ENCODE measurements at regions not wholly inside any gene's neighbourhood (a gene's known extent, or its start where the extent isn't known, plus 50 kb on each side); places are given as distances from the start of the nearest gene placed in this dataset.
"Not testable (repeated sequence)": the region's sequence is repeated elsewhere in the genome, so short reads cannot be mapped to it uniquely, and the experiment has no call there.

DNA sequence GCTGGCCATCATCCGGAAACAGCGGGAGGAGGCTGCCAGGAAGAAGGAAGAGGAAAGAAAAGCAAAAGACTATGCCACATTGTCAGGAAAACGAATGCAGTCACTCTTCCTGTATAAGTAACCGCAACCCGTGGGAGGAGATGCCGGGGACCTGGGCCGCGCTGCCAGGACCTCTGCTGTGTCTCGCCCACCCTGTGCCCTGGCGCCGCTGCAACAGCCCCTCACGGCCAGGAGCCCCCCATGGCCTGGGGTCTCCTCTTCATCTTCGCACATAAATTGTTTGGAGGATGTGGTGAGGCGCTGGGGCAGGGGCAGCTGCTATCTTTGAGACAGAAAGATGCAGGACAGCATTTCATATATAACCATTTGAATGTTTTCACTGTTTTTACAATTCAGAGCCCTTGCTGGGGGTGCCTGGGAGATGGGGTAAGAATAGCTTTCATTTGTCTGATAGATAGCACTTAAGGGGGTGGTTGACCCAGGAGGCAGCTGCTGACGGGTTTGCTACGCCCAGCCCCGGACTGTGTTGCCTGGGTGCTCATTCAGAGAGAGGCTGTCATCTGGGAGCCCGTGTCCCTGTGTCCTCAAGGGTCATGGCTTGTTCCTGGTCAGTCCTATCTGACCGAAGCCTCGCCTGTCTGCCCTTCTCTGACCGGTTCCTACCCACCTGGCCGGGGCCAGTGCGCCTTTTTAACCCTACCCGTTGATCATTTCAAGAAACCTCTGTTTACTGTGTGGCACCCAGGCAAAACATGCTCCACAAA is 1067.7 kb upstream of the COX7C start:
- Histone ChIP-seq H3K4me1 (ENCODE audit: control insufficient read depth in 4 of 4, insufficient read depth in 4 of 4, low read length in 3 of 4) (no peaks in the 10 kb centered on the region), H3K27me3 (ENCODE audit: control insufficient read depth in 4 of 4, insufficient read depth in 4 of 4, low read length in 3 of 4) (no peaks in the 10 kb centered on the region), H3K4me3 (ENCODE audit: low read depth in 1 of 3, low read length in 3 of 3) (no peak overlapping the region), H3K36me3 (ENCODE audit: control insufficient read depth in 4 of 4, insufficient read depth in 3 of 4, low read depth in 1 of 4, low read length in 3 of 4) (no peaks in the 10 kb centered on the region), H3K9ac (ENCODE audit: low read depth in 1 of 2, low read length in 2 of 2) (no peak overlapping the region), H3K27ac (ENCODE audit: low read depth in 1 of 2, low read length in 2 of 2) (no peak overlapping the region), H3K9me3 (ENCODE audit: control insufficient read depth in 4 of 4, low read length in 3 of 4) (peaks cover 0 to 12% (median 4%) of the 10 kb centered on the region in 4 donors)
- no peak for TF ChIP-seq HNF4G (IDR thresholded peaks at IDR 0.05)
- TF ChIP-seq RXRA (IDR thresholded peaks at IDR 0.05) = no peak
- 92% methylated on average over 24 of the region's 24 CpGs for WGBS
- no peak for DNase-seq (ENCODE audit: low spot score)

DNA sequence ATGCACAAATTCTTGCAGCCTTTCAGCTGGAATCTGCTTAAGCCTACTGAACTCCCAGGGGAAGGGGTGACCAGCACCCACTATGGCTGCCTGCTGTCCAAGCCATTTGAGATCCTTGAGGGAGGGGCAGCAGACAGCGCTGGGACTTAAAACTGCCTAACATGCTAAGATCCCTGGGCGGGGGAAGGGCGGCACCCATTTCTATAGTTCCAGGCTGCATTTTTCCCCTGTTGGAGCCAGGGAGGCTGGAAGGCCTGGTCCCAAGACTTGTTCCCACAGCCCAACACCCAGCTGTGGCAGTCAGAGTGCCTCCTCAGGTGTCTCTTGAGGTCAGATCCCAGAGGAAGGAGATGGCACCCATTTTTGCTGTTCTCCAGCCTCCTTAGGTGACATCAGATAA is 1061.3 kb upstream of the COX7C start:
- H3K9me3 ChIP-seq (ENCODE audit: control insufficient read depth in 4 of 4, low read length in 3 of 4) = peaks cover 0 to 16% (median 4%) of the 10 kb centered on the region in 4 donors
- TF ChIP-seq, protein P1, sequence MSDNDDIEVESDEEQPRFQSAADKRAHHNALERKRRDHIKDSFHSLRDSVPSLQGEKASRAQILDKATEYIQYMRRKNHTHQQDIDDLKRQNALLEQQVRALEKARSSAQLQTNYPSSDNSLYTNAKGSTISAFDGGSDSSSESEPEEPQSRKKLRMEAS (IDR thresholded peaks at IDR 0.05) = no peak
- TF ChIP-seq, protein P2, sequence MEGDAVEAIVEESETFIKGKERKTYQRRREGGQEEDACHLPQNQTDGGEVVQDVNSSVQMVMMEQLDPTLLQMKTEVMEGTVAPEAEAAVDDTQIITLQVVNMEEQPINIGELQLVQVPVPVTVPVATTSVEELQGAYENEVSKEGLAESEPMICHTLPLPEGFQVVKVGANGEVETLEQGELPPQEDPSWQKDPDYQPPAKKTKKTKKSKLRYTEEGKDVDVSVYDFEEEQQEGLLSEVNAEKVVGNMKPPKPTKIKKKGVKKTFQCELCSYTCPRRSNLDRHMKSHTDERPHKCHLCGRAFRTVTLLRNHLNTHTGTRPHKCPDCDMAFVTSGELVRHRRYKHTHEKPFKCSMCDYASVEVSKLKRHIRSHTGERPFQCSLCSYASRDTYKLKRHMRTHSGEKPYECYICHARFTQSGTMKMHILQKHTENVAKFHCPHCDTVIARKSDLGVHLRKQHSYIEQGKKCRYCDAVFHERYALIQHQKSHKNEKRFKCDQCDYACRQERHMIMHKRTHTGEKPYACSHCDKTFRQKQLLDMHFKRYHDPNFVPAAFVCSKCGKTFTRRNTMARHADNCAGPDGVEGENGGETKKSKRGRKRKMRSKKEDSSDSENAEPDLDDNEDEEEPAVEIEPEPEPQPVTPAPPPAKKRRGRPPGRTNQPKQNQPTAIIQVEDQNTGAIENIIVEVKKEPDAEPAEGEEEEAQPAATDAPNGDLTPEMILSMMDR (IDR thresholded peaks at IDR 0.05; ENCODE audit: low read depth, low read length, missing input control) = no peak
- no peak for TF ChIP-seq HNF4G (IDR thresholded peaks at IDR 0.05)
- TF ChIP-seq GABPA (IDR thresholded peaks at IDR 0.05 in 1 of 2, conservative IDR thresholded peaks at IDR 0.05 in 1 of 2) = no peak
- H3K27me3 ChIP-seq (ENCODE audit: control insufficient read depth in 4 of 4, insufficient read depth in 4 of 4, low read length in 3 of 4) = no peaks in the 10 kb centered on the region
- H3K4me1 ChIP-seq (ENCODE audit: control insufficient read depth in 4 of 4, insufficient read depth in 4 of 4, low read length in 3 of 4) = no peaks in the 10 kb centered on the region
- no peak for DNase-seq (ENCODE audit: low spot score)
- H3K27ac ChIP-seq (ENCODE audit: low read depth in 1 of 2, low read length in 2 of 2) = no peak overlapping the region
- 98% methylated on average over 3 of the region's 3 CpGs for WGBS
- no peak overlapping the region for H3K4me3 ChIP-seq (ENCODE audit: low read depth in 1 of 3, low read length in 3 of 3)
- no peaks in the 10 kb centered on the region for H3K36me3 ChIP-seq (ENCODE audit: control insufficient read depth in 4 of 4, insufficient read depth in 3 of 4, low read depth in 1 of 4, low read length in 3 of 4)
- H3K9ac ChIP-seq (ENCODE audit: low read depth in 1 of 2, low read length in 2 of 2) = no peak overlapping the region

DNA sequence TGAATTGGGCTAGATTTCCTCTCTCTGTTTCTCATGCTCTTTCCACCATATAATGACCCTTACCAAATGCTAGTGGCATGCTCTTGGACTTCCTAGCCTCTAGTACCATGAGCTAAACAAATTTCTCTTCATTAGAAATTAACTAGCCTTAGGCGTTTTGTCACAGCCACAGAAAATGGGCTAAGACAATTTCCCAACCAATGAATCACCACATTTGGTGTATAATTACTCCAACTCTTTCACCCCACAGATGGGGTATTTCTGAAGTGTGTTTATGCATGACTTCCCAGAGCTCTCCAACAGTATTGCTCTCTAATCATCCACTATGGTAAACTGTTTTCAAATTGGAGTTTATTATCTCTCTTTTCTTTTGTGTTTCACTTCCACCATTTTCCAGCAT is 1041.1 kb upstream of the COX7C start:
- no peak for DNase-seq (ENCODE audit: low spot score)
- H3K4me1 ChIP-seq (ENCODE audit: control insufficient read depth in 4 of 4, insufficient read depth in 4 of 4, low read length in 3 of 4) = no peaks in the 10 kb centered on the region
- no peak overlapping the region for H3K27ac ChIP-seq (ENCODE audit: low read depth in 1 of 2, low read length in 2 of 2)
- no peak overlapping the region for H3K9ac ChIP-seq (ENCODE audit: low read depth in 1 of 2, low read length in 2 of 2)
- TF ChIP-seq HNF4G (IDR thresholded peaks at IDR 0.05) (no peak), EGR1 (IDR thresholded peaks at IDR 0.05; ENCODE audit: low read depth in 2 of 2) (no peak), FOXA1 (IDR thresholded peaks at IDR 0.05) (no peak), RAD21 (IDR thresholded peaks at IDR 0.05) (no peak), TAF1 (conservative IDR thresholded peaks at IDR 0.05) (no peak), NR2F2 (IDR thresholded peaks at IDR 0.05) (no peak), RXRA (IDR thresholded peaks at IDR 0.05) (no peak), YY1 (IDR thresholded peaks at IDR 0.05) (no peak), SP1 (IDR thresholded peaks at IDR 0.05) (no peak), HNF4A (conservative IDR thresholded peaks at IDR 0.05) (no peak)
- TF ChIP-seq, protein P2 (IDR thresholded peaks at IDR 0.05; ENCODE audit: low read depth, low read length, missing input control) = no peak
- TF ChIP-seq, protein P3, sequence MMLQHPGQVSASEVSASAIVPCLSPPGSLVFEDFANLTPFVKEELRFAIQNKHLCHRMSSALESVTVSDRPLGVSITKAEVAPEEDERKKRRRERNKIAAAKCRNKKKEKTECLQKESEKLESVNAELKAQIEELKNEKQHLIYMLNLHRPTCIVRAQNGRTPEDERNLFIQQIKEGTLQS (IDR thresholded peaks at IDR 0.05) = no peak
- TF ChIP-seq, protein P1 (IDR thresholded peaks at IDR 0.05) = no peak
- TF ChIP-seq, protein P4, sequence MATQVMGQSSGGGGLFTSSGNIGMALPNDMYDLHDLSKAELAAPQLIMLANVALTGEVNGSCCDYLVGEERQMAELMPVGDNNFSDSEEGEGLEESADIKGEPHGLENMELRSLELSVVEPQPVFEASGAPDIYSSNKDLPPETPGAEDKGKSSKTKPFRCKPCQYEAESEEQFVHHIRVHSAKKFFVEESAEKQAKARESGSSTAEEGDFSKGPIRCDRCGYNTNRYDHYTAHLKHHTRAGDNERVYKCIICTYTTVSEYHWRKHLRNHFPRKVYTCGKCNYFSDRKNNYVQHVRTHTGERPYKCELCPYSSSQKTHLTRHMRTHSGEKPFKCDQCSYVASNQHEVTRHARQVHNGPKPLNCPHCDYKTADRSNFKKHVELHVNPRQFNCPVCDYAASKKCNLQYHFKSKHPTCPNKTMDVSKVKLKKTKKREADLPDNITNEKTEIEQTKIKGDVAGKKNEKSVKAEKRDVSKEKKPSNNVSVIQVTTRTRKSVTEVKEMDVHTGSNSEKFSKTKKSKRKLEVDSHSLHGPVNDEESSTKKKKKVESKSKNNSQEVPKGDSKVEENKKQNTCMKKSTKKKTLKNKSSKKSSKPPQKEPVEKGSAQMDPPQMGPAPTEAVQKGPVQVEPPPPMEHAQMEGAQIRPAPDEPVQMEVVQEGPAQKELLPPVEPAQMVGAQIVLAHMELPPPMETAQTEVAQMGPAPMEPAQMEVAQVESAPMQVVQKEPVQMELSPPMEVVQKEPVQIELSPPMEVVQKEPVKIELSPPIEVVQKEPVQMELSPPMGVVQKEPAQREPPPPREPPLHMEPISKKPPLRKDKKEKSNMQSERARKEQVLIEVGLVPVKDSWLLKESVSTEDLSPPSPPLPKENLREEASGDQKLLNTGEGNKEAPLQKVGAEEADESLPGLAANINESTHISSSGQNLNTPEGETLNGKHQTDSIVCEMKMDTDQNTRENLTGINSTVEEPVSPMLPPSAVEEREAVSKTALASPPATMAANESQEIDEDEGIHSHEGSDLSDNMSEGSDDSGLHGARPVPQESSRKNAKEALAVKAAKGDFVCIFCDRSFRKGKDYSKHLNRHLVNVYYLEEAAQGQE (IDR thresholded peaks at IDR 0.05) = no peak
- 72% methylated on average over 1 of the region's 1 CpG for WGBS
- no peak overlapping the region for H3K4me3 ChIP-seq (ENCODE audit: low read depth in 1 of 3, low read length in 3 of 3)
- H3K9me3 ChIP-seq (ENCODE audit: control insufficient read depth in 4 of 4, low read length in 3 of 4) = no peaks in the 10 kb centered on the region
- H3K36me3 ChIP-seq (ENCODE audit: control insufficient read depth in 4 of 4, insufficient read depth in 3 of 4, low read depth in 1 of 4, low read length in 3 of 4) = no peaks in the 10 kb centered on the region
- H3K27me3 ChIP-seq (ENCODE audit: control insufficient read depth in 4 of 4, insufficient read depth in 4 of 4, low read length in 3 of 4) = no peaks in the 10 kb centered on the region

DNA sequence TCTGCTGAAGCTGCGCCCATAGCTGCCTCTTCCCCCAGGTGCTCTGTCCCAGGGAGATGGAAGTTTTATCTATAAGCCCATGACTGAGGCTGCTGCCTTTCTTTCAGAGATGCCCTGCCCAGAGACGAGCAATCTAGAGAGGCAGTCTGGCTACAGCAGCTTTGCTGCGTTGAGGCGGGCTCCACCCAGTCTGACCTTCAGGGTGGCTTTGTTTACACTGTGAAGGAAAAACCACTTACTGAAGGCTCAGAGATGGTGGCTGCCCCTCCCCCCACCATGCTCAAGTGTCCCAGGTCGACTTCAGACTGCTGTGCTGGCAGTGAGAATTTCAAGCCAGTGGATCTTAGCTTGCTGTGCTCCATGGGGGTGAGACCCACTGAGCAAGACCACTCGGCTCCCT is 1029.9 kb upstream of the COX7C start:
- H3K27me3 ChIP-seq (ENCODE audit: control insufficient read depth in 4 of 4, insufficient read depth in 4 of 4, low read length in 3 of 4); H3K4me1 ChIP-seq (ENCODE audit: control insufficient read depth in 4 of 4, insufficient read depth in 4 of 4, low read length in 3 of 4); H3K9ac ChIP-seq (ENCODE audit: low read depth in 1 of 2, low read length in 2 of 2); H3K9me3 ChIP-seq (ENCODE audit: control insufficient read depth in 4 of 4, low read length in 3 of 4); H3K4me3 ChIP-seq (ENCODE audit: low read depth in 1 of 3, low read length in 3 of 3); DNase-seq (ENCODE audit: low spot score); H3K27ac ChIP-seq (ENCODE audit: low read depth in 1 of 2, low read length in 2 of 2); H3K36me3 ChIP-seq (ENCODE audit: control insufficient read depth in 4 of 4, insufficient read depth in 3 of 4, low read depth in 1 of 4, low read length in 3 of 4): not testable (repeated sequence)
- WGBS = 32% methylated on average over 6 of the region's 6 CpGs

Measured in liver (tissue), 8 donors.